Right lobe of liver (tissue), 6 donors: ENCODE measurements at regions not wholly inside any gene's neighbourhood (a gene's known extent, or its start where the extent isn't known, plus 50 kb on each side); places are given as distances from the start of the nearest gene placed in this dataset.

ENCODE experiments used
- ATAC-seq, 4 donors: fragments of 200-7000 bp; cut with Tn5 transposase; one replicate each; pipeline ENCODE4 v1.9.1; 2020; ENCODE audit warnings: mild to moderate bottlenecking in 4 of 4, moderate library complexity in 4 of 4
- DNase-seq, 3 donors: peaks; one replicate each; pipeline ENCODE4 v3.0.0-alpha.2; 2020
- H3K27ac ChIP-seq, 3 donors: fragments of 200-600 bp; one replicate each; pipeline ENCODE4 v1.8.0; 2022
- H3K27me3 ChIP-seq, 2 donors: fragments of 200-600 bp; one replicate each; pipeline ENCODE4 v1.8.0; 2022
- H3K36me3 ChIP-seq, 4 donors: fragments of 200-600 bp; sonication (generic) in 1 of 4; one replicate each; pipeline versions ENCODE4 v1.5.1 to v1.8.0; 2017 to 2022; ENCODE audit warnings: control low read depth in 1 of 4
- H3K4me1 ChIP-seq, 4 donors: fragments of 200-600 bp; sonication (generic) in 1 of 4; one replicate each; pipeline versions ENCODE4 v1.5.1 to v1.8.0; 2017 to 2022; ENCODE audit warnings: control low read depth in 1 of 4
- H3K4me3 ChIP-seq, 3 donors: fragments of 200-600 bp; one replicate each; pipeline ENCODE4 v1.8.0; 2022
- H3K9me3 ChIP-seq, 4 donors: fragments of 200-600 bp; sonication (generic) in 1 of 4; one replicate each; pipeline versions ENCODE4 v1.5.1 to v1.8.0; 2017 to 2022; ENCODE audit warnings: control low read depth in 1 of 4
- CTCF ChIP-seq, 4 donors: fragments of 200-600 bp in 3 of 4; fragments of 450-650 bp in 1 of 4; IDR thresholded peaks; one replicate each; pipeline versions ENCODE4 v1.5.1 to v1.8.0; 2016 to 2022; ENCODE audit warnings: antibody characterized with exemption in 4 of 4, mild to moderate bottlenecking in 2 of 4
- POLR2A ChIP-seq: fragments of 450-650 bp; IDR thresholded peaks from one replicate; pipeline ENCODE4 v1.6.1; 2017; ENCODE audit warnings: antibody characterized with exemption, mild to moderate bottlenecking
- WGBS: methylation state at CpG from one replicate; pipeline ENCODE4 v1.1.6; 2018; ENCODE audit warnings: low coverage, low lambda C conversion rate; ENCODE audit not compliant: insufficient coverage; ENCODE audit errors: missing lambda C conversion rate; 5-methylcytosine and 5-hydroxymethylcytosine counted together
- intact Hi-C, 2 donors: fragments of 100-400 bp; cut with DNase I; formaldehyde crosslinking; loops; one replicate each; pipeline versions ENCODE4 v1.11.2 to v1.14.1; 2022
- donor health status: DM: no; HTN: yes; CAD: no.
- donor health status: DM: no; HTN: no; CAD: no.
- donor health status: DM: no; HTN: no; CAD: no.
- donor health status: DM: no; HTN: yes; CAD: no.
- donor health status: DM: no; HTN: yes; CAD: no.

GRCh38 chr19:30890033-30890432, 459.2 kb downstream of the TSHZ3 start:
- Histone ChIP-seq H3K36me3 (no peaks in the 10 kb centered on the region), H3K27ac (no peak overlapping the region), H3K9me3 (no peaks in the 10 kb centered on the region), H3K4me3 (no peak overlapping the region), H3K27me3 (no peaks in the 10 kb centered on the region), H3K4me1 (no peaks in the 10 kb centered on the region)
- DNase-seq (no peak), ATAC-seq (no peak)
- TF ChIP-seq CTCF (IDR thresholded peaks at IDR 0.05) (no peak), POLR2A (no peak)
- WGBS: 33% methylated on average over 2 of the region's 2 CpGs
- intact Hi-C loops: no loop called here

GRCh38 chr19:30888937-30889336, 460.3 kb downstream of the TSHZ3 start:
- DNase-seq (no peak), ATAC-seq (no peak)
- Histone ChIP-seq H3K36me3 (no peaks in the 10 kb centered on the region), H3K27me3 (no peaks in the 10 kb centered on the region), H3K9me3 (no peaks in the 10 kb centered on the region), H3K4me1 (no peaks in the 10 kb centered on the region), H3K27ac (no peak overlapping the region), H3K4me3 (no peak overlapping the region)
- WGBS: 74% methylated on average over 2 of the region's 2 CpGs
- TF ChIP-seq POLR2A: no peak
- intact Hi-C loops: no loop called here

- intact Hi-C loops: no loop called here
- no peak for DNase-seq
Measured at GRCh38 chr19:30887042-30887441, 462.2 kb downstream of the TSHZ3 start.

GRCh38 chr19:30886222-30886621, 463.0 kb downstream of the TSHZ3 start:
- no peak overlapping the region for H3K27ac ChIP-seq
- intact Hi-C loops: no loop called here
- H3K36me3 ChIP-seq: no peaks in the 10 kb centered on the region
- 80% methylated on average over 1 of the region's 7 CpGs for WGBS
- no peaks in the 10 kb centered on the region for H3K9me3 ChIP-seq
- H3K4me1 ChIP-seq: no peaks in the 10 kb centered on the region
- no peaks in the 10 kb centered on the region for H3K27me3 ChIP-seq
- DNase-seq (no peak), ATAC-seq (no peak)
- no peak overlapping the region for H3K4me3 ChIP-seq
- TF ChIP-seq CTCF (IDR thresholded peaks at IDR 0.05): no peak
- no peak for TF ChIP-seq POLR2A

More at GRCh38 chr19:30887042-30887441, 462.2 kb downstream of the TSHZ3 start:
- no peak overlapping the region for H3K27ac ChIP-seq
- no peaks in the 10 kb centered on the region for H3K9me3 ChIP-seq
- no peak for TF ChIP-seq CTCF (IDR thresholded peaks at IDR 0.05)
- no peak for TF ChIP-seq POLR2A
- H3K4me3 ChIP-seq: no peak overlapping the region
- H3K27me3 ChIP-seq: no peaks in the 10 kb centered on the region
- no peak for ATAC-seq
- no peaks in the 10 kb centered on the region for H3K4me1 ChIP-seq
- no peaks in the 10 kb centered on the region for H3K36me3 ChIP-seq
- no CpG with 5 or more reads among the region's 6 CpGs for WGBS

GRCh38 chr19:30884146-30884812, 465.0 kb downstream of the TSHZ3 start:
- no peaks in the 10 kb centered on the region for H3K27me3 ChIP-seq
- H3K4me3 ChIP-seq: no peak overlapping the region
- DNase-seq (no peak), ATAC-seq (no peak)
- no peak overlapping the region for H3K27ac ChIP-seq
- no peaks in the 10 kb centered on the region for H3K9me3 ChIP-seq
- 51% methylated on average over 6 of the region's 11 CpGs for WGBS
- intact Hi-C loops: no loop called here
- no peaks in the 10 kb centered on the region for H3K36me3 ChIP-seq
- H3K4me1 ChIP-seq: no peaks in the 10 kb centered on the region
- no peak for TF ChIP-seq POLR2A
- no peak for TF ChIP-seq CTCF (IDR thresholded peaks at IDR 0.05)
